ENCODE measurements at regions not wholly inside any gene's neighbourhood (a gene's known extent, or its start where the extent isn't known, plus 50 kb on each side); places are given as distances from the start of the nearest gene placed in this dataset.

DNA sequence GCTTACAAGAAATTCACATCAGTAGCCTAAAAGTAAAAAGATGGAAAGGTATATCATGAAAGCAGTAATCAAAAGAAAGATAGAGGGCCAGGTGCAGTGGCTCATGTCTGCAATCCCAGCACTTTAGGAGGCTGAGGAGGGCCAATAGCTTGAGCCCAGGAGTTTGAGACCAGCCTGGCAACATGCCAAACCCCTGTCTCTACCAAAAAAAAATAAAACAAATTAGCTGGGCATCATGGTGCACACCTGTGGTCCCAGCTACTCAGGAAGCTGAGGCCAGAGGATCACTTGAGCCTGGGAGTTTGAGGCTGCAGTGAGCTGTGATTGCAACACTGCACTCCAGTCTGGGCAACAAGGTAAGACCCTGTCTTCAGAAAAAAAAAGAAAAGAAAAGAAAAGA is 55.5 kb downstream of the GSPT2 start:
- no peak for DNase-seq
- intact Hi-C loops (cut with DNase I, micrococcal nuclease) = no loop called here

DNA sequence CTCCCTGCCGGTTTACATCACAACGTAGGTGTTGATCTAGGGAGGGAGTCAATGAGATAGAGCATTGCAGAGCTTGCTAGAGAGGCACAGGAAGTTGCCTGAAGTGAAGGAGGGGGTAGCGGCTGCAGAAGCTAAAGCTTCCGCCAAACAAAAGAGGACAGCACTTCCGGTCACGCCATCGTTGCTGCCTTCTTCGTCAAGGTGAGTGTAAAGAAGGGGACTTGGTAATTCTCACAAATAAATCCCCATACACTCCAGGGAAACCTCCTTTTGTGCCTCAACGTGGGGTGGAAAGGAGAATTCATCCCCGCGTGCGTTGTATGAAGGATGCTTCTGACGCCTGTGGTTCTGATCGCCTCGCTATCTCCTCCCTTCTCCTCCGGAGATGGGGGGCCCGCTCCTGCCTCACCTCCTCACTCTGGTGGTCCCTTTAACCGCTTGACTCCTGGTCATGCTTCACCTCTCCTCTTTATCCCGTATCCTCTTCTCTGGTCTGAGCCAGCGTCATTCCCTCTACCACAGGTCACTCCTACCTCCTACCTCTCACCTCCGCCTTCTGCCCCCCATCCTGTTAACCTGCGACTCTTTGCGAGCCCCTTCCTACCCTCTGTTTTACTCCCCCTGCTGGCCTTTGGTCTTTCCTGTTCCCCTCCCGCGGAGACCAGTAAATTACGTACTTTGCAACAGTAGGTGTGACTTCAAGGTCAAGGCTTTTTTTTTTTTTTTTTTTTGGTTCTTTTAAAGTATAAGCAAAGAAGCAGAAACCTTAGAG is 59.9 kb downstream of the GSPT2 start:
- no peak for TF ChIP-seq CTCF (IDR thresholded peaks at IDR 0.05)
- ATAC-seq (peak; percentile 98), DNase-seq (peak; percentile 65 to 74 (median 67))

More for the DNA sequence above, 55.5 kb downstream of the GSPT2 start:
- H3K36me3 ChIP-seq (ENCODE audit: low read depth) = no peaks in the 10 kb centered on the region
- TF ChIP-seq CTCF (IDR thresholded peaks at IDR 0.05) = no peak
- no peak overlapping the region for H3K4me3 ChIP-seq
- H3K4me1 ChIP-seq (ENCODE audit: low read depth) = no peaks in the 10 kb centered on the region
- ATAC-seq = no peak
- no peaks in the 10 kb centered on the region for H3K9me3 ChIP-seq

DNA sequence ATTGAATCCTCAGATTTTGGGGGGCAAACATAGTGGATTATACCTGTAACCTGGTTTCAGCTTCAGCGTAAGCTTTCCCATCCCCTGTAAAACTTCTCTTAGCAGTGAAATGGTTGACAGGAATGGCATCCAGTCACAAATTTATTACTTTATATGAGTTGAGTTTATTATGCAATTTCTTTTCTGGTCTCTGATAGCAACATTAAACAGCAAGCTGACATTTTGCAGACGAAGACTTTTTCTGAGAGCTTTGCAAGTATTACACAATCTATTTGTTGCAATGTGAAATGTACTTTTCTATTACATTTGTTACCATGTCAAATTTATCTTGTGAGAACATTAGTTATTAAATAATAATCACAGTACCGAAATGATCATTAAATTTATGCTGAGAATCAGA is 60.6 kb downstream of the GSPT2 start:
- Histone ChIP-seq H3K4me1 (ENCODE audit: low read depth) (no peaks in the 10 kb centered on the region), H3K36me3 (ENCODE audit: low read depth) (no peaks in the 10 kb centered on the region), H3K9me3 (no peaks in the 10 kb centered on the region), H3K4me3 (no peak overlapping the region)
- DNase-seq (no peak), ATAC-seq (peak; percentile 21)
- no peak for TF ChIP-seq CTCF (IDR thresholded peaks at IDR 0.05)
- intact Hi-C loops (cut with DNase I, micrococcal nuclease) = no loop called here

More for the DNA sequence above, 59.9 kb downstream of the GSPT2 start:
- H3K9me3 ChIP-seq = no peaks in the 10 kb centered on the region
- H3K4me1 ChIP-seq (ENCODE audit: low read depth) = no peaks in the 10 kb centered on the region
- H3K36me3 ChIP-seq (ENCODE audit: low read depth) = no peaks in the 10 kb centered on the region
- peak overlapping the region; percentile 19 for H3K4me3 ChIP-seq
- intact Hi-C loops (cut with DNase I, micrococcal nuclease) = no loop called here

DNA sequence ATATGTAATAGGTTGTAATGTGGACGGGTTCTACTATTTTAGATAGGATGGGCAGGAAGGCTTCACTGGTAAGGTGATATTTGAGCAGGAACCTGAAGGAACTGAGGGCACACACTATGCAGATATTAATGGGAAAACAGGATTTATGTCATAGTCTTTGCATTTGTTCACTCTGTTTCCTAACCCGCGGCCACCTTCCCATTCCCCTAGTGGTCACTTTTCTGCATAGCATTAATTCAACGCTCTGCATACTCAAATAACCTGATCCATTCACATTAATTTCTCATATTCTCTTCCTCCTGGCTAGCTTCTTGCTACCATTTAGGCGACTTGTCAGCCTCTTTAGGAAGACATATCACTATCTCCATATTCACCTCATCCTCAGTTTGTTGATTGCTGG is 61.5 kb downstream of the GSPT2 start:
- H3K36me3 ChIP-seq (ENCODE audit: low read depth) = no peaks in the 10 kb centered on the region
- DNase-seq = no peak
- intact Hi-C loops (cut with DNase I, micrococcal nuclease) = no loop called here

DNA sequence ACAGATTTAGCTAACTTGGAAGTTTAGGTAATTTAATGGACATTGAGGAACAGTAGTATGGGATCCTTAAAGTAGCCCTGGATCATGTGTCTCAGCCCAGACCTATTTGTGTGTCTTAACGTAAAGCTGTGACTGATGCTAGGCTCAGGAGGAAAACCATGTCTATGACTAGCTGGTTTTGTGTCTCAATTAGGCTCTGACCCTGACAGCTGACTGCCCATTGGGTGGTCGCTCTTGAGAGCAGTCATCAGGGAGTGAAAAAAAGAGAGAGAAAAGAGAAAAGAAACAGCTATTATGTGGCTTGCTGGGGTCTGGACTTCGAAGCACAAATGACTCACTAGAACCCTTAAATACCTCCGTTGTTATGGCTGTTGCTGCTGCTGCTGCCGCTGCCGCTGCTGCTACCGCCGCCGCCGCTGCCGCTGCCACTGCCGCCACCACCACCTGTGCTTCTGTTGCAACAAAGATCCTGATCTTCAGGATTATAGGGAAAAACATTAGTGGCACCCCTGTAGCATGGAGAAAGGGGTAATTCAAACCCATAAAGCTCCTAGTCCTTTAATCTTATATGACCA is 70.7 kb downstream of the GSPT2 start:
- ATAC-seq = no peak
- Histone ChIP-seq H3K9me3 (no peaks in the 10 kb centered on the region), H3K36me3 (ENCODE audit: low read depth) (no peaks in the 10 kb centered on the region), H3K4me3 (no peak overlapping the region), H3K4me1 (ENCODE audit: low read depth) (no peaks in the 10 kb centered on the region)
- intact Hi-C loops (cut with DNase I, micrococcal nuclease) = no loop called here
- no peak for DNase-seq
- TF ChIP-seq CTCF (IDR thresholded peaks at IDR 0.05) = no peak

More for the DNA sequence above, 61.5 kb downstream of the GSPT2 start:
- Histone ChIP-seq H3K4me1 (ENCODE audit: low read depth) (no peaks in the 10 kb centered on the region), H3K4me3 (no peak overlapping the region), H3K9me3 (no peaks in the 10 kb centered on the region)
- TF ChIP-seq CTCF (IDR thresholded peaks at IDR 0.05) = no peak
- ATAC-seq = no peak
